ENCODE measurements at regions not wholly inside any gene's neighbourhood (a gene's known extent, or its start where the extent isn't known, plus 50 kb on each side); places are given as distances from the start of the nearest gene placed in this dataset.

DNA sequence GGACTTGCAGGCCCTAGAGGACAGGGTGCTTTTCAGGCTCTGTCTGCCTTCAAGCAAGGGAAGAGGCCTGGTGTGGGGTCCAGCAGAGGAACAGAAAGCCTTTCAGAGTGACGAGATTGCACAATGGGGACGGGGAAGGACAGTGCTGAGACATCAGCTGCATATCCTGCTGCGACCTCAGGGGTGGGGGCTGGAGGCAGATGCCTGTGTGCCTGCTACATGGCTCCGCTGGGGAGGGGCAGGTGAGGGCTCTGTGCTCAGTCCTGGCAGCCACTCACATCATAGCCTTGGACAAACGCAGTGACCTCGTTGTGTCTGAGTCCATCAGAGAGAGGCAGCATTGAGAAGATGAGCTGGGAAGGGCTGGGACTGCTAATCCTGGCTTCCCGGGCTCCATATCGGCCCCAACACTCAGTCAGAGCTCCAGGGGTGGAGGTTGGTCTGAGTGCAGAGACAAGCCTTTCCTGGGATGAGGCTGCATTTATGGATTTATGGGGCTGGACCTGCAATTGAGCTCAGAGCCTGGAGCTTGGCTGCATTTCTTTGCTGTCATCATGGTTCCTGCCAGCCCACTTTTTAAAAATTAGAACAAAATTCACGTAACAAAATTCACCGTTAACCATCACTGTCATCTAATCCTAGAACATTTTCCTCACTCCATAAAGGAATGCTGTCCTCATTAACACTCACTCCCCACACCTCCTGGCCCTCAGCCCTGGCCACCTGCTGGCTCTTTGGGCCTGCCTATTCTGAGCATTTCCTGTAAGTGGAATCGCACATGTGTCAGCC lies 196.9 kb upstream of the SLC24A3 start:
- TF ChIP-seq CTCF (IDR thresholded peaks at IDR 0.05; ENCODE audit: extremely low read depth, low read depth, low read length): no peak
- Histone ChIP-seq H3K4me2 (ENCODE audit: insufficient read depth, low read length) (no peak overlapping the region), H3K4me3 (ENCODE audit: insufficient read depth, low read length) (no peak overlapping the region), H3K9me3 (ENCODE audit: low read depth, low read length) (peaks cover 4% of the 10 kb centered on the region), H4K20me1 (ENCODE audit: insufficient read depth, low read length) (no peaks in the 10 kb centered on the region), H3K4me1 (ENCODE audit: insufficient read depth, low read length) (no peaks in the 10 kb centered on the region), H3K79me2 (ENCODE audit: insufficient read depth, low read length) (no peaks in the 10 kb centered on the region), H3K36me3 (ENCODE audit: insufficient read depth, low read length) (no peaks in the 10 kb centered on the region), H2AFZ (ENCODE audit: low read length) (no peak overlapping the region), H3K27me3 (ENCODE audit: insufficient read depth, low read length) (no peaks in the 10 kb centered on the region), H3K27ac (ENCODE audit: low read depth, low read length) (no peak overlapping the region)
- DNase-seq (ENCODE audit: insufficient read length, low spot score, missing footprints): no peak

DNA sequence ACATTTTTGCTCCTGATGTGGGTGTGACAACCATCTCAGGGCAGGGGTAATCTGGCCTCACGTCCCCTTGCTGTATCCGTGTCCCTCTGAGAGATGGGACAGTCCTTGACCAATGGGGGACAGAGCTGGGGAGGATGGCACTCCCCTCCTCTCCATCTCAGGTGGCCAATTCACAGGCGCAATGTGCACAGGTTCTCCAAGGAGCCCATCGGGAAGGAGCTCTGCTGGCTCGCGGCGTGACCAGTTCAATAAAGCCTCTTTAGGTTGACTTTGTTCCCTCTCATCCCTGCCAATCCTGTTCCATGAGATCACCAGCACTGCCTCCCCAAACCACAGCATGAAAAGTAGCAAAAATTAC lies 196.3 kb upstream of the SLC24A3 start:
- Histone ChIP-seq H3K27me3 (ENCODE audit: insufficient read depth, low read length) (no peaks in the 10 kb centered on the region), H3K36me3 (ENCODE audit: insufficient read depth, low read length) (no peaks in the 10 kb centered on the region), H3K4me3 (ENCODE audit: insufficient read depth, low read length) (no peak overlapping the region), H3K79me2 (ENCODE audit: insufficient read depth, low read length) (no peaks in the 10 kb centered on the region), H3K9me3 (ENCODE audit: low read depth, low read length) (peaks cover 4% of the 10 kb centered on the region), H3K27ac (ENCODE audit: low read depth, low read length) (no peak overlapping the region), H3K4me2 (ENCODE audit: insufficient read depth, low read length) (no peak overlapping the region), H4K20me1 (ENCODE audit: insufficient read depth, low read length) (no peaks in the 10 kb centered on the region), H3K4me1 (ENCODE audit: insufficient read depth, low read length) (no peaks in the 10 kb centered on the region), H2AFZ (ENCODE audit: low read length) (no peak overlapping the region)
- no peak for DNase-seq (ENCODE audit: insufficient read length, low spot score, missing footprints)
- TF ChIP-seq CTCF (IDR thresholded peaks at IDR 0.05; ENCODE audit: extremely low read depth, low read depth, low read length): no peak

GRCh38 chr20:19017104-19017690 lies 195.2 kb upstream of the SLC24A3 start:
- Histone ChIP-seq H3K79me2 (ENCODE audit: insufficient read depth, low read length) (no peaks in the 10 kb centered on the region), H3K27me3 (ENCODE audit: insufficient read depth, low read length) (no peaks in the 10 kb centered on the region), H3K9me3 (ENCODE audit: low read depth, low read length) (peaks cover 4% of the 10 kb centered on the region), H3K27ac (ENCODE audit: low read depth, low read length) (no peak overlapping the region), H4K20me1 (ENCODE audit: insufficient read depth, low read length) (no peaks in the 10 kb centered on the region), H3K4me3 (ENCODE audit: insufficient read depth, low read length) (no peak overlapping the region), H3K4me2 (ENCODE audit: insufficient read depth, low read length) (no peak overlapping the region), H3K4me1 (ENCODE audit: insufficient read depth, low read length) (no peaks in the 10 kb centered on the region), H2AFZ (ENCODE audit: low read length) (no peak overlapping the region), H3K36me3 (ENCODE audit: insufficient read depth, low read length) (no peaks in the 10 kb centered on the region)
- TF ChIP-seq CTCF (IDR thresholded peaks at IDR 0.05; ENCODE audit: extremely low read depth, low read depth, low read length): no peak
- DNase-seq (ENCODE audit: insufficient read length, low spot score, missing footprints): no peak

GRCh38 chr20:19018881-19019280 lies 193.6 kb upstream of the SLC24A3 start:
- H3K4me2 ChIP-seq (ENCODE audit: insufficient read depth, low read length): no peak overlapping the region
- DNase-seq (ENCODE audit: insufficient read length, low spot score, missing footprints): no peak
- H3K36me3 ChIP-seq (ENCODE audit: insufficient read depth, low read length): no peaks in the 10 kb centered on the region
- no peak overlapping the region for H3K27ac ChIP-seq (ENCODE audit: low read depth, low read length)
- no peak for TF ChIP-seq CTCF (IDR thresholded peaks at IDR 0.05; ENCODE audit: extremely low read depth, low read depth, low read length)
- peaks cover 4% of the 10 kb centered on the region for H3K9me3 ChIP-seq (ENCODE audit: low read depth, low read length)
- H3K79me2 ChIP-seq (ENCODE audit: insufficient read depth, low read length): no peaks in the 10 kb centered on the region
- H3K4me3 ChIP-seq (ENCODE audit: insufficient read depth, low read length): no peak overlapping the region
- no peaks in the 10 kb centered on the region for H3K4me1 ChIP-seq (ENCODE audit: insufficient read depth, low read length)
- H3K27me3 ChIP-seq (ENCODE audit: insufficient read depth, low read length): no peaks in the 10 kb centered on the region
- H4K20me1 ChIP-seq (ENCODE audit: insufficient read depth, low read length): no peaks in the 10 kb centered on the region
- no peak overlapping the region for H2AFZ ChIP-seq (ENCODE audit: low read length)
